RKO (cell line): ENCODE measurements at regions not wholly inside any gene's neighbourhood (a gene's known extent, or its start where the extent isn't known, plus 50 kb on each side); places are given as distances from the start of the nearest gene placed in this dataset.

Source experiments
- DNase-seq: peaks from one replicate; pipeline ENCODE4 v3.0.0-alpha.2; 2016; ENCODE audit warnings: low spot score

DNA sequence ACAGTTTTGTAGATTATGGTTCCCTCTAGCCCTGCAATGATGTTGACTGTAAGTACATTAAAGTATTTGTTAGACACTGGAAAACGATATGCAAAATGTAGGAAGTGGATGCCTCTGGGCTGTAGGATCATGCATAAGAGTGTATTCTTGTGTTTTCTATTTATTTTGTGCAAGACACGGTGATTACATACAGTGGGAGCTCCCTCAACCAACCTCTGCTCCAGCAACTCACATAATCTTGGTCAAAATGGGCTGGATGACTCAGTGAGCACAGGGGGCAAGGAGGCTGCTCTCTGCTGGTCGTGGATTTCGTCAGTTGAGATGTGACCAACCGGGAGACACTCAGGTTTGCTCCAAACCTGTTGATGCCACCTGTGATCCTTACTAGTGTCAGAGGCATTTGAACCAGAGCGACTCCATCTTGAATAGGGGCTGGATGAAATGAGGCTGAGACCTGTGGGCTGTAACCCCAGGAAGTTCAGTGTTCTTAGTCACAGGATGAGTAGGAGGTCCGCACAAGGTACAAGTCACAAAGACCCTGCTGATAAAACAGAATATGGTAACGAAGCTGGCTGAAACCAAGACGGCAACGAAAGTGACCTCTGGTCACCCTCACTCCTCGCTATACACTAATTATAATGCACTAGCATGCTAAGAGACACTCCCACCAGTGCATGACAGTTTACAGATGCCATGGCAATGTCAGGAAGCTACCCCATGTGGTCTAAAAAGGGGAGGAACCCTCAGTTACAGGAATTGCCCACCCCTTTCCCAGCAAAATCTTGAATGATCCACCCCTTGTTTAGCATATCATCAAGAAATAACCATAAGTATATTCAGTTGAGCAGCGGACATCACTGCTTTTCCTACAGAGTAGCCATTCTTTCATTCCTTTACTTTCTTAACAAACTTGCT is 56.4 kb upstream of the FAM20C start:
- DNase-seq = no peak

DNA sequence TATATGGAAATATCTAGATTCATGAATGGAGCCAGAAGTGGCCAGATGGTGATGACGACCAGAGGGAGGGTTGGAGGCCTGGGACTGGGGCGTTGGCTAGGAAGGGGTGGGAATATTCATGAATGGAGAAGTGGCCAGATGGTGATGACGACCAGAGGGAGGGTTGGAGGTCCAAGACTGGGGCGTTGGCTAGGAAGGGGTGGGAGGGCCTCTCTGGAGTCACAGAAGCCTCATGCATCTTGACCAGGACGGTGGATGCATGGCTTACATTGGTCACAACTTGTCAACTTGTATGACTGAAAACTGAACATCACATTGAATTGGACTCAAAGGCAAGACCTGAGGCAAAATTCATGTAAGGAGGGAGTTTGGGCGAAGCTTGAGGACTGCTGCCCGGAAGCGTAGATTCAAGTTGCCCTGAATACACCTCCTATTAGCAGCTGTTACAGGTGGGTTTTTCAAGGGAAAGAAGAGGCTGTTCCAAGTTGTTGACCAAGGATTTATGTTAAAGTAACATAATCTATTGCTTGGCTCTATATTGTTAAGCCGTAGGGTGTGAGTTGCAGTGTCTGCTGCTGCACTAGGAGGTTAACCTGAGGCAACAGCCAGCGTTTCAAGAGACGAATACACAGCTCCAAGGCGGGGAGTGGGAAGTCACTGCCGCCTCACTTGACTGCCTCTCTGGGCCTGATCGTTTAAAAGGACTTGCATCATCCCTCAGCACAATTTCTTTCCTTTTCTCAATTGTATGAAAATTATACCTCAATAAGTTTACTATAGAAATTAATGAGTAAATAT is 55.1 kb upstream of the FAM20C start:
- DNase-seq = no peak

DNA sequence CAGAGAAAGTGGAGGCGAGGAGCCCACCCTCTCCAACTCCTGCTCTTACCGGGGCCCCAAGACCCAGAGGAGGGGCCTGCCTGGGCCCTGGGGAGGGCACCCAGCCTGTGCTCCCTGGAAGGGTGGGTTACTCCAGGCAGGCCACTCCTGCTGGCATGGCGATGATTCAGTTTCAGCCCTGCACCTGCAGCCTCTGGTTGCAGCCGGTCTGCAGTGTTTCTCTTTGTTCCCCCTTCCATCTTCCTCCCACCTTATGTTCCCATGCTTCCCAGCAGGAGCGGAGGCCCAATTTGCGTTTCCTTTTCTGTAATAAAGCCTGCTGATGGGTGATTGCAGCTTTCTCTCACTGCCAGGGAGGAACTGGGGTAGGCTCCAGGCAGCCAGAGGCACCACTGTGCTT is 53.2 kb upstream of the FAM20C start:
- DNase-seq = no peak

DNA sequence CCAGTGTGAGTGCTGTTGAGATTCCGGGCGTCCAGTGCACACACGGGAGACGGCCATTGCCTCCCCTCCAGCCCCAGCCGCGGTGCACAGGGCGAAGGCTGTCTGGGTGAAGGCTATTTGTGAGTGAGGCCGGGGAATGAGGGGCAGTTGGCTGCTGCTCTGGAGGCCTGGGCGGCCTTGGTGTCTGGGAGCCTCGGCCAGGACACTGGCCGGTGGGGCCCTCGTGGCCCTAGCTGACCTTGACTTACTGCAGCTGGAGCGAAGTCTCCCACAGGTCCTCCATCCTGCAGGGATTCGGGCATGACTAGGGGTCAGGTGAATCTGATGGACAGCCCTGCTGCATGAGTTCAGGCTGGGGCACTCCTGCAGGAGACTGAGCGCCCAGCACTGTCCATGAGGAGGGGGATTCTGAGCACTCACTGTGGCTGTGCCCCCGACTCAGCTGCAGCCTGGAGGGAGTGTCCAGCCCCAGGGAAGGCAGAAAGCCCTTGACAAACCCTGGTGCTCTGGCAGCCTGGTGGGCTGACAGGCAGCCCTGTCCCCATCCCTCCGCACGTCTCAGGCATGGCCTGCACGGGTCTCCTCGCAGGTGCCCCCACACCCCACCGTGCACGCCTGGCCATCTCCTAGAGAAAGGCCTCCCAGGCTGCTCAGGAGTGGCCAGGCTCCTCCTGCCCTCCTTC is 52.7 kb upstream of the FAM20C start:
- no peak for DNase-seq

DNA sequence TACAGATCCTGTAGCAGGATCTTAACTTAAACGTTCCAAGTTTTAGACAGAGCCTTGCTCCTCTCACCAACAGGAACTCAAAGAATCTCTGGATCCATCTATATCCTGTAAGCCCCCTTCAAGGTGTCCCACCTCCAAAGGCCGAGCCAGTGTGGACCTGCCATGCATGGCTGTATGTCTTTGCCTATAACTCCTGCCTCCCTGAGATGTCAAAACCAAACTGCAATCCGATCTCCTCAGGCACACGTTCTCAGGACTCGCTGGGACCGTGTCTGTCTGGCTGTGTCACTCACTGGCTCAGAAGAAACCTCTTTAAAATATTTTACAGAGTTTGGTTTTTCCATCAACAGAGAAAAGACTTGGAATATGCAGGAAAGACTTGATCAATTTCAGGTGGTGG is 51.4 kb upstream of the FAM20C start:
- DNase-seq = no peak

DNA sequence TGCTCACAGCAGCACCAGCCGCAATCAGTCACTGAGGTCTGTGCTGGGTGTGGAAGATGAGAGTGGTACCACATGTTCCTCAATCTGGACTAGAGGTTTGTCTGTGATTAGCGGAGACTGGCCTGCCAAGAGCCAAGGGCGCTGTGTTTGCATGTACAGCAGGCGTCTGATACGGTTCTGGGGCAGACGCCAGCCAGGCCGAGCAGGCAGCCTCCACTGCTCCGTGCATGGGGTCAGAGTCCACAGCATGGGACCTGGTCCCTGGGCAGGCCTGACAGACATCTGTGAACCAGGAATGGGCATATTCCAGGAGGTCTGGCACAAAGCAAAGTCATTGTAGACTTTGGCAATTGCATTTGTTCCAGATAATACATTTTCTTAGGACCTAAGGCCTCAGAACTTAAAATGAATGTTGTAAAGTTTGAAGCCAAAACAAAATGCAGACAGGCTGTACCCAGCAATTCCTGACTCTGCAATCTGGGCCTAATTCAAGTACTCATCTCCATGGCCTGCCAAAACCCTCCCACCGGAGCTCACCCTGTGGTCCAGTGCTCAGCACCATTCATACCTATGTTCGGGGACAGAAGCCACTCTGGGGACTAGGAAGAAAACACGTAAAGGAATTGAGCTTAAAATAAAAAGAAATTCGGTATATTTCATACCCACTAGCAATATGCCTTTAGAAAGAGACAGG is 50.0 kb upstream of the FAM20C start:
- DNase-seq = no peak
